H9 (cell line): ENCODE measurements at regions not wholly inside any gene's neighbourhood (a gene's known extent, or its start where the extent isn't known, plus 50 kb on each side); places are given as distances from the start of the nearest gene placed in this dataset.

Source experiments
- DNase-seq: peaks from one replicate; pipeline ENCODE4 v3.0.0-alpha.2; 2017
- H2AFZ ChIP-seq: one replicate; pipeline ENCODE4 v1.6.1; 2013; ENCODE audit warnings: mild to moderate bottlenecking, low read length, control low read depth, moderate library complexity
- H2AK5ac ChIP-seq: 2 replicates; pipeline ENCODE4 v1.6.1; 2013; ENCODE audit warnings: low read length, control low read depth, mixed read lengths; ENCODE audit not compliant: insufficient read length
- H2BK120ac ChIP-seq: one replicate; pipeline ENCODE4 v1.6.1; 2013; ENCODE audit warnings: low read depth, mild to moderate bottlenecking, low read length, control low read depth, inconsistent platforms; ENCODE audit not compliant: poor library complexity, severe bottlenecking
- H2BK12ac ChIP-seq: 2 replicates; pipeline ENCODE4 v1.6.1; 2013; ENCODE audit warnings: low read length, control low read depth, mixed read lengths, low read depth; ENCODE audit not compliant: insufficient read length
- H2BK15ac ChIP-seq: 2 replicates; pipeline ENCODE4 v1.6.1; 2013; ENCODE audit warnings: low read depth, low read length, control low read depth
- H2BK20ac ChIP-seq: one replicate; pipeline ENCODE4 v1.6.1; 2013; ENCODE audit warnings: low read depth, mild to moderate bottlenecking, low read length, control low read depth, inconsistent platforms; ENCODE audit not compliant: poor library complexity, severe bottlenecking
- H2BK5ac ChIP-seq: 2 replicates; pipeline ENCODE4 v1.6.1; 2013; ENCODE audit warnings: low read length, control low read depth, mixed read lengths; ENCODE audit not compliant: insufficient read length
- H3K14ac ChIP-seq: 2 replicates; pipeline ENCODE4 v1.6.1; 2013; ENCODE audit warnings: low read length, control low read depth; ENCODE audit not compliant: insufficient read depth
- H3K18ac ChIP-seq: 2 replicates; pipeline ENCODE4 v1.6.1; 2013; ENCODE audit warnings: low read depth, mild to moderate bottlenecking, mixed read lengths, low read length, control low read depth; ENCODE audit not compliant: insufficient read length
- H3K23ac ChIP-seq: 2 replicates; pipeline ENCODE4 v1.6.1; 2013; ENCODE audit warnings: low read length, control low read depth, mixed read lengths, low read depth; ENCODE audit not compliant: insufficient read length
- H3K23me2 ChIP-seq: 2 replicates; pipeline ENCODE4 v1.6.1; 2013; ENCODE audit warnings: low read depth, mild to moderate bottlenecking, mixed read lengths, low read length, control low read depth; ENCODE audit not compliant: insufficient read length, poor library complexity, severe bottlenecking
- H3K27ac ChIP-seq: 2 replicates; pipeline ENCODE4 v1.5.1; 2013; ENCODE audit warnings: low read length, control low read depth, mixed read lengths, low read depth; ENCODE audit not compliant: insufficient read length
- H3K27me3 ChIP-seq: 2 replicates; pipeline ENCODE4 v1.6.1; 2013; ENCODE audit warnings: low read length, control low read depth, inconsistent platforms; ENCODE audit not compliant: insufficient read depth
- H3K4ac ChIP-seq: 2 replicates; pipeline ENCODE4 v1.6.1; 2013; ENCODE audit warnings: low read depth, mild to moderate bottlenecking, control low read depth, inconsistent platforms, low read length, moderate library complexity
- H3K4me1 ChIP-seq: 2 replicates; pipeline ENCODE4 v1.6.1; 2013; ENCODE audit warnings: low read length, control low read depth, inconsistent platforms; ENCODE audit not compliant: insufficient read depth
- H3K4me2 ChIP-seq: 2 replicates; pipeline ENCODE4 v1.6.1; 2013; ENCODE audit warnings: low read length, control low read depth, mixed read lengths; ENCODE audit not compliant: insufficient read length, insufficient read depth
- H3K56ac ChIP-seq: 2 replicates; pipeline ENCODE4 v1.6.1; 2013; ENCODE audit warnings: low read depth, mild to moderate bottlenecking, mixed read lengths, low read length, control low read depth; ENCODE audit not compliant: insufficient read length
- H3K79me1 ChIP-seq: 2 replicates; pipeline ENCODE4 v1.6.1; 2013; ENCODE audit warnings: low read depth, mild to moderate bottlenecking, moderate library complexity, low read length, control low read depth, inconsistent platforms; ENCODE audit not compliant: insufficient read depth, poor library complexity, severe bottlenecking
- H3K79me2 ChIP-seq: 2 replicates; pipeline ENCODE4 v1.6.1; 2013; ENCODE audit warnings: low read length, control low read depth, inconsistent platforms; ENCODE audit not compliant: insufficient read depth
- H3K9ac ChIP-seq: 2 replicates; pipeline ENCODE4 v1.6.1; 2013; ENCODE audit warnings: low read length, control low read depth, mixed read lengths; ENCODE audit not compliant: insufficient read length; ENCODE audit errors: extremely low read depth
- H3K9me3 ChIP-seq: one replicate; pipeline ENCODE4 v1.6.1; 2013; ENCODE audit warnings: low read depth, low read length, inconsistent platforms; ENCODE audit not compliant: control insufficient read depth
- H3T11ph ChIP-seq: one replicate; pipeline ENCODE4 v1.6.1; 2013; ENCODE audit warnings: mild to moderate bottlenecking, low read length, control low read depth, inconsistent platforms
- H4K20me1 ChIP-seq: one replicate; pipeline ENCODE4 v1.6.1; 2013; ENCODE audit not compliant: control insufficient read depth, insufficient read length, insufficient read depth
- H4K5ac ChIP-seq: 2 replicates; pipeline ENCODE4 v1.6.1; 2013; ENCODE audit warnings: low read depth, mild to moderate bottlenecking, mixed read lengths, low read length, control low read depth; ENCODE audit not compliant: insufficient read length
- H4K8ac ChIP-seq: replicated peaks from 2 replicates; pipeline ENCODE4 v1.6.1; 2013; ENCODE audit warnings: low read length, control low read depth, mixed read lengths, low read depth; ENCODE audit not compliant: insufficient read length
- H4K91ac ChIP-seq: 2 replicates; pipeline ENCODE4 v1.6.1; 2013; ENCODE audit warnings: low read depth, mild to moderate bottlenecking, moderate library complexity, mixed read lengths, low read length, control low read depth; ENCODE audit not compliant: insufficient read length
- H3K27ac Mint-ChIP-seq, 3 experiments: 2 replicates in 2 of 3; 3 replicates in 1 of 3; pipeline ENCODE4 v1.8.0; 2020 to 2021; ENCODE audit warnings: mixed read lengths in 3 of 3, mild to moderate bottlenecking in 1 of 3, moderate library complexity in 1 of 3
- H3K27me3 Mint-ChIP-seq: 2 replicates; pipeline ENCODE4 v1.8.0; 2021; ENCODE audit warnings: low read depth, mild to moderate bottlenecking, moderate library complexity, mixed read lengths
- H3K36me3 Mint-ChIP-seq, 3 experiments: 2 replicates in 2 of 3; 3 replicates in 1 of 3; pipeline ENCODE4 v1.8.0; 2020 to 2021; ENCODE audit warnings: low read depth in 3 of 3, mixed read lengths in 3 of 3; ENCODE audit not compliant: insufficient read depth in 1 of 3
- H3K4me1 Mint-ChIP-seq, 2 experiments: 2 replicates each; pipeline ENCODE4 v1.8.0; 2020; ENCODE audit warnings: mixed read lengths in 2 of 2
- H3K4me3 Mint-ChIP-seq, 2 experiments: 2 replicates in 1 of 2; 3 replicates in 1 of 2; pipeline ENCODE4 v1.8.0; 2020 to 2021; ENCODE audit warnings: mild to moderate bottlenecking in 2 of 2, mixed read lengths in 2 of 2, moderate library complexity in 1 of 2
- H3K9me3 Mint-ChIP-seq, 2 experiments: 2 replicates in 1 of 2; 3 replicates in 1 of 2; pipeline ENCODE4 v1.8.0; 2020; ENCODE audit warnings: mild to moderate bottlenecking in 2 of 2, mixed read lengths in 2 of 2, moderate library complexity in 1 of 2
- CTCF ChIP-seq: fragments of 200-600 bp; sonication (generic); conservative IDR thresholded peaks from 3 replicates; pipeline ENCODE4 v1.8.0; 2021; ENCODE audit warnings: antibody characterized with exemption, mild to moderate bottlenecking

GRCh38 chr18:5651736-5652135 is 107.9 kb upstream of the EPB41L3 start:
- Mint-ChIP-seq H3K27ac (no peak overlapping the region), H3K4me3 (no peak overlapping the region), H3K36me3 (0 out of 7 replicates have a peak, but pooled peaks cover 0 to 5% (median 0%) of the 10 kb centered on the region in 3 experiments), H3K27me3 (peaks cover 2% of the 10 kb centered on the region; the same call in 1 of the 2 replicates), H3K4me1 (peaks cover 2% of the 10 kb centered on the region in 2 experiments; a peak in 1 of 4 replicates), H3K9me3 (peaks cover 0 to 4% of the 10 kb centered on the region in 2 experiments; a peak in 2 of 5 replicates)
- Histone ChIP-seq H2BK5ac (no peak overlapping the region), H3K4me2 (no peak overlapping the region), H3K14ac (no peak overlapping the region), H3K4ac (no peak overlapping the region), H4K20me1 (no peaks in the 10 kb centered on the region), H3K9me3 (no peaks in the 10 kb centered on the region), H3K23ac (no peak overlapping the region), H3K9ac (no peak overlapping the region), H3K27me3 (no peaks in the 10 kb centered on the region), H3K18ac (no peak overlapping the region), H3K4me1 (no peaks in the 10 kb centered on the region; the same call in 1 of the 2 replicates), H4K5ac (no peak overlapping the region), H2BK120ac (no peak overlapping the region), H3K23me2 (no peaks in the 10 kb centered on the region), H2BK20ac (no peak overlapping the region), H2BK12ac (no peak overlapping the region), H2BK15ac (no peak overlapping the region), H2AFZ (no peak overlapping the region), H3K79me1 (no peaks in the 10 kb centered on the region), H4K91ac (no peak overlapping the region), H3K56ac (no peak overlapping the region), H3T11ph (no peak overlapping the region), H3K79me2 (no peaks in the 10 kb centered on the region), H4K8ac (no peak overlapping the region), H3K27ac (no peak overlapping the region), H2AK5ac (no peak overlapping the region)
- no peak for DNase-seq
- TF ChIP-seq CTCF = no peak
